ENCODE measurements at regions not wholly inside any gene's neighbourhood (a gene's known extent, or its start where the extent isn't known, plus 50 kb on each side); places are given as distances from the start of the nearest gene placed in this dataset.

- DNase-seq (no peak), ATAC-seq (no peak)
- H3K36me3 ChIP-seq (ENCODE audit: control insufficient read depth in 2 of 3, insufficient read depth in 3 of 3, low read length in 3 of 3) = no peaks in the 10 kb centered on the region
- Mint-ChIP-seq H3K27me3 (peaks cover 0 to 4% (median 0%) of the 10 kb centered on the region in 5 donors), H3K9me3 (peaks cover 0 to 20% (median 4%) of the 10 kb centered on the region in 11 donors), H3K27ac (no peak overlapping the region), H3K4me3 (no peak overlapping the region), H3K36me3 (no peaks in the 10 kb centered on the region), H3K4me1 (no peaks in the 10 kb centered on the region)
- intact Hi-C loops (cut with micrococcal nuclease) = no loop called here
- no peaks in the 10 kb centered on the region for H3K4me1 ChIP-seq (ENCODE audit: control insufficient read depth in 2 of 2, insufficient read depth in 2 of 2, low read length in 2 of 2)
- H3K27me3 ChIP-seq (ENCODE audit: control insufficient read depth in 2 of 2, insufficient read depth in 2 of 2, low read length in 2 of 2) = no peaks in the 10 kb centered on the region
- ChIA-PET CTCF (no interaction called here), POLR2A (no interaction called here)
- no peaks in the 10 kb centered on the region for H3K9me3 ChIP-seq (ENCODE audit: control insufficient read depth in 2 of 3, low read length in 3 of 3)
- H3K27ac ChIP-seq (ENCODE audit: low read depth, low read length) = no peak overlapping the region
- H3K4me3 ChIP-seq (ENCODE audit: low read length) = no peak overlapping the region
Measured at GRCh38 chr21:27741736-27742135, 774.8 kb upstream of the ADAMTS5 start.

- Mint-ChIP-seq H3K4me3 (no peak overlapping the region), H3K27ac (no peak overlapping the region), H3K36me3 (no peaks in the 10 kb centered on the region), H3K9me3 (peaks cover 0 to 20% (median 4%) of the 10 kb centered on the region in 11 donors), H3K4me1 (no peaks in the 10 kb centered on the region), H3K27me3 (peaks cover 0 to 4% (median 0%) of the 10 kb centered on the region in 5 donors)
- ATAC-seq (no peak), DNase-seq (no peak)
- intact Hi-C loops (cut with micrococcal nuclease) = no loop called here
- H3K27me3 ChIP-seq (ENCODE audit: control insufficient read depth in 2 of 2, insufficient read depth in 2 of 2, low read length in 2 of 2) = no peaks in the 10 kb centered on the region
- CTCF ChIA-PET = no interaction called here
- H3K4me3 ChIP-seq (ENCODE audit: low read length) = no peak overlapping the region
- no peaks in the 10 kb centered on the region for H3K9me3 ChIP-seq (ENCODE audit: control insufficient read depth in 2 of 3, low read length in 3 of 3)
- no peaks in the 10 kb centered on the region for H3K4me1 ChIP-seq (ENCODE audit: control insufficient read depth in 2 of 2, insufficient read depth in 2 of 2, low read length in 2 of 2)
- no peaks in the 10 kb centered on the region for H3K36me3 ChIP-seq (ENCODE audit: control insufficient read depth in 2 of 3, insufficient read depth in 3 of 3, low read length in 3 of 3)
- H3K27ac ChIP-seq (ENCODE audit: low read depth, low read length) = no peak overlapping the region
- POLR2A ChIA-PET = no interaction called here
Measured at GRCh38 chr21:27740084-27740483, 773.2 kb upstream of the ADAMTS5 start.

- POLR2A ChIA-PET = no interaction called here
- Histone ChIP-seq H3K36me3 (ENCODE audit: control insufficient read depth in 2 of 3, insufficient read depth in 3 of 3, low read length in 3 of 3) (no peaks in the 10 kb centered on the region), H3K4me1 (ENCODE audit: control insufficient read depth in 2 of 2, insufficient read depth in 2 of 2, low read length in 2 of 2) (no peaks in the 10 kb centered on the region), H3K4me3 (ENCODE audit: low read length) (no peak overlapping the region), H3K27ac (ENCODE audit: low read depth, low read length) (no peak overlapping the region), H3K27me3 (ENCODE audit: control insufficient read depth in 2 of 2, insufficient read depth in 2 of 2, low read length in 2 of 2) (no peaks in the 10 kb centered on the region), H3K9me3 (ENCODE audit: control insufficient read depth in 2 of 3, low read length in 3 of 3) (no peaks in the 10 kb centered on the region)
- CTCF ChIA-PET = no interaction called here
- no peaks in the 10 kb centered on the region for H3K4me1 Mint-ChIP-seq
- no peaks in the 10 kb centered on the region for H3K36me3 Mint-ChIP-seq
- H3K4me3 Mint-ChIP-seq = no peak overlapping the region
- no peak for DNase-seq
- intact Hi-C loops (cut with micrococcal nuclease) = no loop called here
- peaks cover 0 to 16% (median 3%) of the 10 kb centered on the region in 11 donors for H3K9me3 Mint-ChIP-seq
- H3K27ac Mint-ChIP-seq = no peak overlapping the region
- no peak for ATAC-seq
- H3K27me3 Mint-ChIP-seq = peaks cover 0 to 4% (median 0%) of the 10 kb centered on the region in 5 donors
Measured at GRCh38 chr21:27739187-27739586, 772.3 kb upstream of the ADAMTS5 start.

GRCh38 chr21:27735699-27736098, 768.8 kb upstream of the ADAMTS5 start:
- Mint-ChIP-seq H3K27ac (no peak overlapping the region), H3K4me1 (no peaks in the 10 kb centered on the region), H3K4me3 (no peak overlapping the region), H3K9me3 (peaks cover 0 to 10% (median 3%) of the 10 kb centered on the region in 11 donors), H3K27me3 (peaks cover 0 to 2% (median 0%) of the 10 kb centered on the region in 5 donors), H3K36me3 (no peaks in the 10 kb centered on the region)
- intact Hi-C loops (cut with micrococcal nuclease) = no loop called here
- H3K27ac ChIP-seq (ENCODE audit: low read depth, low read length) = no peak overlapping the region
- DNase-seq (no peak), ATAC-seq (no peak)
- H3K9me3 ChIP-seq (ENCODE audit: control insufficient read depth in 2 of 3, low read length in 3 of 3) = no peaks in the 10 kb centered on the region
- H3K27me3 ChIP-seq (ENCODE audit: control insufficient read depth in 2 of 2, insufficient read depth in 2 of 2, low read length in 2 of 2) = no peaks in the 10 kb centered on the region
- H3K4me3 ChIP-seq (ENCODE audit: low read length) = no peak overlapping the region
- POLR2A ChIA-PET = no interaction called here
- CTCF ChIA-PET = no interaction called here
- H3K36me3 ChIP-seq (ENCODE audit: control insufficient read depth in 2 of 3, insufficient read depth in 3 of 3, low read length in 3 of 3) = no peaks in the 10 kb centered on the region
- H3K4me1 ChIP-seq (ENCODE audit: control insufficient read depth in 2 of 2, insufficient read depth in 2 of 2, low read length in 2 of 2) = no peaks in the 10 kb centered on the region

GRCh38 chr21:27734146-27734545, 767.3 kb upstream of the ADAMTS5 start:
- POLR2A ChIA-PET = no interaction called here
- H3K27ac ChIP-seq (ENCODE audit: low read depth, low read length) = no peak overlapping the region
- H3K9me3 ChIP-seq (ENCODE audit: control insufficient read depth in 2 of 3, low read length in 3 of 3) = no peaks in the 10 kb centered on the region

GRCh38 chr21:27725916-27726315, 759.0 kb upstream of the ADAMTS5 start:
- DNase-seq (no peak), ATAC-seq (no peak)
- ChIA-PET POLR2A (no interaction called here), CTCF (no interaction called here)
- Histone ChIP-seq H3K4me1 (ENCODE audit: control insufficient read depth in 2 of 2, insufficient read depth in 2 of 2, low read length in 2 of 2) (no peaks in the 10 kb centered on the region), H3K4me3 (ENCODE audit: low read length) (no peak overlapping the region), H3K27me3 (ENCODE audit: control insufficient read depth in 2 of 2, insufficient read depth in 2 of 2, low read length in 2 of 2) (no peaks in the 10 kb centered on the region), H3K36me3 (ENCODE audit: control insufficient read depth in 2 of 3, insufficient read depth in 3 of 3, low read length in 3 of 3) (no peaks in the 10 kb centered on the region), H3K9me3 (ENCODE audit: control insufficient read depth in 2 of 3, low read length in 3 of 3) (no peaks in the 10 kb centered on the region), H3K27ac (ENCODE audit: low read depth, low read length) (no peak overlapping the region)
- no peak overlapping the region for H3K4me3 Mint-ChIP-seq
- no peak overlapping the region for H3K27ac Mint-ChIP-seq
- H3K27me3 Mint-ChIP-seq = peaks cover 0 to 5% (median 0%) of the 10 kb centered on the region in 5 donors
- H3K36me3 Mint-ChIP-seq = no peaks in the 10 kb centered on the region
- intact Hi-C loops (cut with micrococcal nuclease) = no loop called here
- no peaks in the 10 kb centered on the region for H3K4me1 Mint-ChIP-seq
- peaks cover 0 to 13% (median 7%) of the 10 kb centered on the region in 11 donors for H3K9me3 Mint-ChIP-seq

More at GRCh38 chr21:27734146-27734545, 767.3 kb upstream of the ADAMTS5 start:
- H3K4me3 ChIP-seq (ENCODE audit: low read length) = no peak overlapping the region
- CTCF ChIA-PET = no interaction called here
- H3K4me1 ChIP-seq (ENCODE audit: control insufficient read depth in 2 of 2, insufficient read depth in 2 of 2, low read length in 2 of 2) = no peaks in the 10 kb centered on the region
- no peak for DNase-seq
- Mint-ChIP-seq H3K36me3 (no peaks in the 10 kb centered on the region), H3K9me3 (peaks cover 0 to 10% (median 4%) of the 10 kb centered on the region in 11 donors), H3K4me1 (no peaks in the 10 kb centered on the region), H3K27ac (no peak overlapping the region), H3K4me3 (no peak overlapping the region), H3K27me3 (peaks cover 0 to 2% (median 0%) of the 10 kb centered on the region in 5 donors)
- ATAC-seq = no peak
- intact Hi-C loops (cut with micrococcal nuclease) = no loop called here
- no peaks in the 10 kb centered on the region for H3K27me3 ChIP-seq (ENCODE audit: control insufficient read depth in 2 of 2, insufficient read depth in 2 of 2, low read length in 2 of 2)
- H3K36me3 ChIP-seq (ENCODE audit: control insufficient read depth in 2 of 3, insufficient read depth in 3 of 3, low read length in 3 of 3) = no peaks in the 10 kb centered on the region

- ChIA-PET CTCF (no interaction called here), POLR2A (no interaction called here)
- no peaks in the 10 kb centered on the region for H3K36me3 ChIP-seq (ENCODE audit: control insufficient read depth in 2 of 3, insufficient read depth in 3 of 3, low read length in 3 of 3)
- H3K27me3 ChIP-seq (ENCODE audit: control insufficient read depth in 2 of 2, insufficient read depth in 2 of 2, low read length in 2 of 2) = no peaks in the 10 kb centered on the region
- Mint-ChIP-seq H3K27me3 (peaks cover 0 to 9% (median 0%) of the 10 kb centered on the region in 5 donors), H3K9me3 (peaks cover 0 to 13% (median 5%) of the 10 kb centered on the region in 11 donors), H3K4me3 (no peak overlapping the region), H3K4me1 (no peaks in the 10 kb centered on the region), H3K36me3 (no peaks in the 10 kb centered on the region), H3K27ac (no peak overlapping the region)
- H3K4me3 ChIP-seq (ENCODE audit: low read length) = no peak overlapping the region
- no peaks in the 10 kb centered on the region for H3K4me1 ChIP-seq (ENCODE audit: control insufficient read depth in 2 of 2, insufficient read depth in 2 of 2, low read length in 2 of 2)
- DNase-seq (no peak), ATAC-seq (no peak)
- intact Hi-C loops (cut with micrococcal nuclease) = no loop called here
- H3K27ac ChIP-seq (ENCODE audit: low read depth, low read length) = no peak overlapping the region
- H3K9me3 ChIP-seq (ENCODE audit: control insufficient read depth in 2 of 3, low read length in 3 of 3) = no peaks in the 10 kb centered on the region
Measured at GRCh38 chr21:27722095-27722494, 755.2 kb upstream of the ADAMTS5 start.
